IMR-90 (cell line): ENCODE measurements at regions not wholly inside any gene's neighbourhood (a gene's known extent, or its start where the extent isn't known, plus 50 kb on each side); places are given as distances from the start of the nearest gene placed in this dataset.

ENCODE experiments used
- ATAC-seq: fragments of 200-7000 bp; cut with Tn5 transposase; 2 replicates; pipeline ENCODE4 v1.9.1; 2020; ENCODE audit warnings: low read depth, mild to moderate bottlenecking, moderate library complexity
- BruUV-seq: library from RNA; stranded (reverse); fragments of 400-500 nt; replicated peaks from 2 replicates; lab custom pipeline; 2021; lab: Mats Ljungman, UMichigan
- CTCF ChIA-PET: fragments of 300-600 bp; formaldehyde crosslinking; extraction: SDS; loops from one replicate; lab custom pipeline; 2021; ENCODE audit warnings: antibody characterized with exemption; lab: Yijun Ruan, JAX
- POLR2A ChIA-PET: fragments of 300-600 bp; sonication (Branson Sonifier 250); formaldehyde crosslinking; loops from one replicate; lab custom pipeline; 2022; ENCODE audit warnings: antibody characterized with exemption; ENCODE audit not compliant: unreplicated experiment; lab: Charles Lee
- DNase-seq: peaks from one replicate; pipeline ENCODE4 v3.0.0; 2013
- H2AFZ ChIP-seq: replicated peaks from 2 replicates; pipeline ENCODE3; 2013; ENCODE audit warnings: low read length, mild to moderate bottlenecking; ENCODE audit not compliant: poor library complexity
- H2AK5ac ChIP-seq: 2 replicates; pipeline ENCODE4 v1.6.1; 2013; ENCODE audit warnings: low read depth, low read length, inconsistent platforms
- H2AK9ac ChIP-seq: replicated peaks from 2 replicates; pipeline ENCODE3; 2013; ENCODE audit warnings: mild to moderate bottlenecking, low read depth, low read length, moderate library complexity; ENCODE audit not compliant: poor library complexity
- H2BK120ac ChIP-seq: 2 replicates; pipeline ENCODE4 v1.6.1; 2013; ENCODE audit warnings: low read depth, low read length, inconsistent platforms
- H2BK15ac ChIP-seq: 3 replicates; pipeline ENCODE4 v1.6.1; 2013; ENCODE audit warnings: low read depth, low read length, inconsistent platforms
- H2BK20ac ChIP-seq: 2 replicates; pipeline ENCODE4 v1.6.1; 2013; ENCODE audit warnings: low read depth, mild to moderate bottlenecking, inconsistent platforms, low read length, moderate library complexity
- H2BK5ac ChIP-seq: 2 replicates; pipeline ENCODE4 v1.6.1; 2013; ENCODE audit warnings: mild to moderate bottlenecking, low read depth, low read length, inconsistent platforms; ENCODE audit not compliant: poor library complexity, severe bottlenecking
- H3K14ac ChIP-seq: replicated peaks from 2 replicates; pipeline ENCODE4 v1.6.1; 2013; ENCODE audit warnings: low read depth, low read length, inconsistent platforms
- H3K18ac ChIP-seq: 2 replicates; pipeline ENCODE4 v1.6.1; 2013; ENCODE audit warnings: low read depth, low read length, control low read depth
- H3K23ac ChIP-seq: 2 replicates; pipeline ENCODE4 v1.6.1; 2013; ENCODE audit warnings: low read depth, low read length, inconsistent platforms
- H3K27ac ChIP-seq: 2 replicates; pipeline ENCODE4 v1.5.1; 2013; ENCODE audit warnings: mild to moderate bottlenecking, control low read depth, low read length; ENCODE audit not compliant: insufficient read depth
- H3K27me3 ChIP-seq: 2 replicates; pipeline ENCODE4 v1.6.1; 2013; ENCODE audit warnings: low read length; ENCODE audit not compliant: control insufficient read depth, insufficient read depth
- H3K36me3 ChIP-seq: 2 replicates; pipeline ENCODE4 v1.6.1; 2013; ENCODE audit warnings: low read length, mixed read lengths; ENCODE audit not compliant: control insufficient read depth, insufficient read depth
- H3K4ac ChIP-seq: 2 replicates; pipeline ENCODE4 v1.6.1; 2013; ENCODE audit warnings: low read depth, low read length, inconsistent platforms
- H3K4me1 ChIP-seq: 2 replicates; pipeline ENCODE4 v1.6.1; 2013; ENCODE audit warnings: low read length, mixed read lengths; ENCODE audit not compliant: control insufficient read depth, insufficient read depth
- H3K4me2 ChIP-seq: 2 replicates; pipeline ENCODE4 v1.6.1; 2013; ENCODE audit warnings: low read depth, mild to moderate bottlenecking, control low read depth, low read length, moderate library complexity
- H3K4me3 ChIP-seq: 2 replicates; pipeline ENCODE4 v1.5.1; 2013; ENCODE audit warnings: low read depth, mild to moderate bottlenecking, control low read depth, low read length, moderate library complexity; ENCODE audit not compliant: insufficient read depth
- H3K56ac ChIP-seq: 2 replicates; pipeline ENCODE4 v1.6.1; 2013; ENCODE audit warnings: low read length, inconsistent platforms; ENCODE audit not compliant: insufficient read depth; ENCODE audit errors: extremely low read depth
- H3K79me1 ChIP-seq, 2 experiments: 2 replicates each; pipeline ENCODE4 v1.6.1; 2013; ENCODE audit warnings: low read length in 2 of 2, inconsistent platforms in 1 of 2, low read depth in 1 of 2
- H3K9ac ChIP-seq: 2 replicates; pipeline ENCODE4 v1.6.1; 2013; ENCODE audit warnings: low read depth, low read length, control low read depth
- H3K9me1 ChIP-seq: 2 replicates; pipeline ENCODE4 v1.6.1; 2013; ENCODE audit warnings: low read length, inconsistent platforms; ENCODE audit not compliant: insufficient read depth
- H3K9me3 ChIP-seq: 2 replicates; pipeline ENCODE4 v1.6.1; 2013; ENCODE audit warnings: low read length; ENCODE audit not compliant: control insufficient read depth, insufficient read depth
- H4K20me1 ChIP-seq: 2 replicates; pipeline ENCODE4 v1.6.1; 2013; ENCODE audit warnings: low read length, inconsistent platforms; ENCODE audit not compliant: insufficient read depth
- H4K5ac ChIP-seq: 2 replicates; pipeline ENCODE4 v1.6.1; 2013; ENCODE audit warnings: mild to moderate bottlenecking, low read depth, low read length, control low read depth
- H4K8ac ChIP-seq, 2 experiments: 2 replicates each; pipeline ENCODE4 v1.6.1; 2013; ENCODE audit warnings: low read depth in 2 of 2, low read length in 2 of 2, control low read depth in 1 of 2, inconsistent platforms in 1 of 2
- H4K91ac ChIP-seq: 2 replicates; pipeline ENCODE4 v1.6.1; 2013; ENCODE audit warnings: low read depth, low read length, inconsistent platforms; ENCODE audit not compliant: insufficient read depth
- MAZ ChIP-seq: IDR thresholded peaks from 2 replicates; pipeline ENCODE4 v1.6.1; 2012; ENCODE audit warnings: low read depth, mild to moderate bottlenecking, low read length, improper control_type of control experiment, moderate library complexity, borderline replicate concordance
- MXI1 ChIP-seq: IDR thresholded peaks from 2 replicates; pipeline ENCODE4 v1.6.1; 2012; ENCODE audit warnings: low read depth, mild to moderate bottlenecking, low read length, moderate library complexity, borderline replicate concordance
- NFE2L2 ChIP-seq: fragments of 150-350 bp; IDR thresholded peaks from 2 replicates; pipeline ENCODE4 v1.6.1; 2016; ENCODE audit warnings: low read depth, mild to moderate bottlenecking, low read length
- POLR2A ChIP-seq: IDR thresholded peaks from 2 replicates; pipeline ENCODE4 v1.6.1; 2012; ENCODE audit warnings: mild to moderate bottlenecking, low read depth, low read length
- RAD21 ChIP-seq: IDR thresholded peaks from 2 replicates; pipeline ENCODE4 v1.6.1; 2012; ENCODE audit warnings: low read length, improper control_type of control experiment
- RCOR1 ChIP-seq: IDR thresholded peaks from 2 replicates; pipeline ENCODE4 v1.6.1; 2012; ENCODE audit warnings: mild to moderate bottlenecking, low read length, improper control_type of control experiment; ENCODE audit not compliant: insufficient replicate concordance
- SMC3 ChIP-seq: fragments of 150-350 bp; IDR thresholded peaks from 2 replicates; pipeline ENCODE4 v1.6.1; 2016; ENCODE audit warnings: low read depth, mild to moderate bottlenecking, antibody characterized with exemption, low read length, moderate library complexity
- dilution Hi-C: fragments of 300-500 bp; cut with HindIII; formaldehyde crosslinking; loops from one replicate; pipeline ENCODE4 v1.14.3; 2018; ENCODE audit warnings: low sequenced_read_pairs; ENCODE audit not compliant: unreplicated experiment
- in situ Hi-C: fragments of 300-500 bp; cut with MboI; formaldehyde crosslinking; loops from 3 replicates; pipeline ENCODE4 v1.14.3; 2019; ENCODE audit warnings: low sequenced_read_pairs, inconsistent platforms, mixed read lengths
- intact Hi-C: fragments of 100-400 bp; cut with micrococcal nuclease; formaldehyde crosslinking; loops from 2 replicates; pipeline ENCODE4 v1.10.0; 2022

- TF ChIP-seq RAD21: no peak
- TF ChIP-seq POLR2A: no peak
- TF ChIP-seq MXI1: no peak
- TF ChIP-seq SMC3: no peak
- no peak for TF ChIP-seq NFE2L2
- TF ChIP-seq RCOR1: no peak
- no peak for TF ChIP-seq MAZ
- no peak overlapping the region for H3K4me2 ChIP-seq
Observed at GRCh38 chr2:220458051-220458450, 830.6 kb downstream of the SLC4A3 start.

More at GRCh38 chr2:220458051-220458450, 830.6 kb downstream of the SLC4A3 start:
- no peak overlapping the region for H2BK120ac ChIP-seq
- no peak overlapping the region for H3K27ac ChIP-seq
- H3K4ac ChIP-seq: no peak overlapping the region
- intact Hi-C loops: no loop called here
- H3K79me1 ChIP-seq: no peaks in the 10 kb centered on the region
- no peak overlapping the region for H2AK5ac ChIP-seq
- ATAC-seq: no peak
- H2AFZ ChIP-seq: no peak overlapping the region
- H3K56ac ChIP-seq: no peak overlapping the region
- H3K4me1 ChIP-seq: no peaks in the 10 kb centered on the region
- no peaks in the 10 kb centered on the region for H3K9me3 ChIP-seq
- no peak overlapping the region for H4K5ac ChIP-seq
- no peak overlapping the region for H2AK9ac ChIP-seq
- DNase-seq: no peak
- no peaks in the 10 kb centered on the region for H3K27me3 ChIP-seq
- no peak overlapping the region for H3K18ac ChIP-seq
- no peak overlapping the region; the same call in 1 of the 2 replicates for H2BK20ac ChIP-seq
- no peak overlapping the region for H3K14ac ChIP-seq
- no peak overlapping the region for H2BK15ac ChIP-seq
- no peak overlapping the region for H4K8ac ChIP-seq
- dilution Hi-C loops: no loop called here
- no peaks in the 10 kb centered on the region for H3K9me1 ChIP-seq
- H3K9ac ChIP-seq: no peak overlapping the region
- POLR2A ChIA-PET: interaction anchor here (0.5 kb wide), 1 partner anchor 729 kb away, joined by 3 read pairs; no protein-coding TSS in a partner anchor
- H3K23ac ChIP-seq: no peak overlapping the region
- in situ Hi-C loops: no loop called here
- no peaks in the 10 kb centered on the region for H3K36me3 ChIP-seq
- no peak overlapping the region for H3K4me3 ChIP-seq
- no peak overlapping the region for H4K91ac ChIP-seq
- no peak overlapping the region for H2BK5ac ChIP-seq
- no TSS peak for BruUV-seq
- CTCF ChIA-PET: no interaction called here
- H4K20me1 ChIP-seq: no peaks in the 10 kb centered on the region
